WTC11 (cell line): ENCODE measurements at regions not wholly inside any gene's neighbourhood (a gene's known extent, or its start where the extent isn't known, plus 50 kb on each side); places are given as distances from the start of the nearest gene placed in this dataset.

Source experiments
- CREB1 ChIP-seq: sonication (generic); formaldehyde crosslinking; IDR thresholded peaks from 2 replicates; pipeline ENCODE4 v1.8.0; 2023; ENCODE audit warnings: mild to moderate bottlenecking, missing genetic modification reagents
- JAZF1 ChIP-seq: fragments of 250-450 bp; sonication (Bioruptor Pico); IDR thresholded peaks from 2 replicates; pipeline ENCODE4 v1.9.0; 2021; ENCODE audit warnings: moderate library complexity, mild to moderate bottlenecking, inconsistent platforms
- SP1 ChIP-seq: sonication (generic); formaldehyde crosslinking; conservative IDR thresholded peaks from 2 replicates; pipeline ENCODE4 v1.8.1; 2022; ENCODE audit warnings: missing genetic modification reagents
- TF ChIP-seq, protein P1 (sequence below): fragments of 200-600 bp; IDR thresholded peaks from 2 replicates; pipeline ENCODE4 v1.8.0; 2022; ENCODE audit warnings: antibody characterized with exemption
- TF ChIP-seq, protein P2 (sequence below): sonication (generic); formaldehyde crosslinking; IDR thresholded peaks from 2 replicates; pipeline ENCODE4 v1.8.0; 2022; ENCODE audit warnings: mild to moderate bottlenecking, missing genetic modification reagents

DNA sequence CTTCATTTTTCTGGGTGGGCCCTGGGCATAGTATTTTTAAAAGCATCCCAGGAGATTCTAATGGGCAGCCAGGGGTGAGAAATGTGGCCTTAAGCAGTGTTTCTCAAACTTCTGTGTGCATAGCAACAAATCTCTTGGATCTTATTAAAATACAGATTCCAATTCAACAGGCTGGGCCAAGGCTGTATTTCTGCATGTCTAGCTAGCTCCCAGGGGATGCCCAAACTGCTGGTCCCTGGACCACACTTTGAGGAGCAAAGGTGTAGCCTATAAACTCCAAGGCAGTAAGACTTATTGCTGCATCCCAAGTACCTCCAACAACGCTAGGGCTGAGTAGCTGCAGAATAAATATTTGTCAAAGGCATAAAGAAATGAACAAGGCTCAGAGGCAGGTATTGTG is 292.9 kb upstream of the ZMIZ1 start:
- TF ChIP-seq CREB1 (CRISPR knock-in tag): no peak
- TF ChIP-seq, protein P1, sequence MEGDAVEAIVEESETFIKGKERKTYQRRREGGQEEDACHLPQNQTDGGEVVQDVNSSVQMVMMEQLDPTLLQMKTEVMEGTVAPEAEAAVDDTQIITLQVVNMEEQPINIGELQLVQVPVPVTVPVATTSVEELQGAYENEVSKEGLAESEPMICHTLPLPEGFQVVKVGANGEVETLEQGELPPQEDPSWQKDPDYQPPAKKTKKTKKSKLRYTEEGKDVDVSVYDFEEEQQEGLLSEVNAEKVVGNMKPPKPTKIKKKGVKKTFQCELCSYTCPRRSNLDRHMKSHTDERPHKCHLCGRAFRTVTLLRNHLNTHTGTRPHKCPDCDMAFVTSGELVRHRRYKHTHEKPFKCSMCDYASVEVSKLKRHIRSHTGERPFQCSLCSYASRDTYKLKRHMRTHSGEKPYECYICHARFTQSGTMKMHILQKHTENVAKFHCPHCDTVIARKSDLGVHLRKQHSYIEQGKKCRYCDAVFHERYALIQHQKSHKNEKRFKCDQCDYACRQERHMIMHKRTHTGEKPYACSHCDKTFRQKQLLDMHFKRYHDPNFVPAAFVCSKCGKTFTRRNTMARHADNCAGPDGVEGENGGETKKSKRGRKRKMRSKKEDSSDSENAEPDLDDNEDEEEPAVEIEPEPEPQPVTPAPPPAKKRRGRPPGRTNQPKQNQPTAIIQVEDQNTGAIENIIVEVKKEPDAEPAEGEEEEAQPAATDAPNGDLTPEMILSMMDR: no peak
- TF ChIP-seq, protein P2, sequence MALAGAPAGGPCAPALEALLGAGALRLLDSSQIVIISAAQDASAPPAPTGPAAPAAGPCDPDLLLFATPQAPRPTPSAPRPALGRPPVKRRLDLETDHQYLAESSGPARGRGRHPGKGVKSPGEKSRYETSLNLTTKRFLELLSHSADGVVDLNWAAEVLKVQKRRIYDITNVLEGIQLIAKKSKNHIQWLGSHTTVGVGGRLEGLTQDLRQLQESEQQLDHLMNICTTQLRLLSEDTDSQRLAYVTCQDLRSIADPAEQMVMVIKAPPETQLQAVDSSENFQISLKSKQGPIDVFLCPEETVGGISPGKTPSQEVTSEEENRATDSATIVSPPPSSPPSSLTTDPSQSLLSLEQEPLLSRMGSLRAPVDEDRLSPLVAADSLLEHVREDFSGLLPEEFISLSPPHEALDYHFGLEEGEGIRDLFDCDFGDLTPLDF (CRISPR knock-in tag): no peak
- TF ChIP-seq JAZF1: no peak
- TF ChIP-seq SP1 (CRISPR knock-in tag): no peak
